OCI-LY7 (cell line): ENCODE measurements at regions not wholly inside any gene's neighbourhood (a gene's known extent, or its start where the extent isn't known, plus 50 kb on each side); places are given as distances from the start of the nearest gene placed in this dataset.

Experiments used
- EZH2phosphoT487 ChIP-seq: fragments of 200-600 bp; sonication (generic); IDR thresholded peaks from 2 replicates; pipeline ENCODE4 v1.6.1; 2018; ENCODE audit warnings: low read depth, borderline replicate concordance, mild to moderate bottlenecking, mixed run types, antibody characterized with exemption, low read length, moderate library complexity, mixed read lengths
- TF ChIP-seq, protein P1 (sequence below): fragments of 200-600 bp; sonication (generic); conservative IDR thresholded peaks from 2 replicates; pipeline ENCODE4 v1.5.1; 2014; ENCODE audit warnings: mild to moderate bottlenecking, antibody characterized with exemption, low read length, moderate library complexity, mixed read lengths

DNA sequence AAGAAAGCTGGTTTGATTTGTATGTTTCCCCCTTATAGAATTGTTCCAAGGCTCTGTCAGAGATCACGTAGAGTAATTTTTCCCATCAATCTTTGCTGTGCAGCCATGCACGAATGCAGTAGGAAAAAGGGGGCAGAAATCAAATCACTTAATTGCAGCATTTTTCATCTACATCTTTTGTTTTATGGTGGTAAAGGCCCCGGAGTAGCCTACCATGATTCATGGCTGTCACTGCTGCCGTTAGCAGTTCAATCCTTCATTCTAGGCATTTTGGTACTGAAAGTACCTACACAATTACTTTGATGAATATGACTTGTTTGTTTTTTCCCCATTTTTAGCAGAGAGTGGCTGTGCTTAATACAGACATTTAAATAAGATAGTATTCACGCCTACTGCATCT is 631.9 kb upstream of the MMS22L start:
- TF ChIP-seq, protein P1, sequence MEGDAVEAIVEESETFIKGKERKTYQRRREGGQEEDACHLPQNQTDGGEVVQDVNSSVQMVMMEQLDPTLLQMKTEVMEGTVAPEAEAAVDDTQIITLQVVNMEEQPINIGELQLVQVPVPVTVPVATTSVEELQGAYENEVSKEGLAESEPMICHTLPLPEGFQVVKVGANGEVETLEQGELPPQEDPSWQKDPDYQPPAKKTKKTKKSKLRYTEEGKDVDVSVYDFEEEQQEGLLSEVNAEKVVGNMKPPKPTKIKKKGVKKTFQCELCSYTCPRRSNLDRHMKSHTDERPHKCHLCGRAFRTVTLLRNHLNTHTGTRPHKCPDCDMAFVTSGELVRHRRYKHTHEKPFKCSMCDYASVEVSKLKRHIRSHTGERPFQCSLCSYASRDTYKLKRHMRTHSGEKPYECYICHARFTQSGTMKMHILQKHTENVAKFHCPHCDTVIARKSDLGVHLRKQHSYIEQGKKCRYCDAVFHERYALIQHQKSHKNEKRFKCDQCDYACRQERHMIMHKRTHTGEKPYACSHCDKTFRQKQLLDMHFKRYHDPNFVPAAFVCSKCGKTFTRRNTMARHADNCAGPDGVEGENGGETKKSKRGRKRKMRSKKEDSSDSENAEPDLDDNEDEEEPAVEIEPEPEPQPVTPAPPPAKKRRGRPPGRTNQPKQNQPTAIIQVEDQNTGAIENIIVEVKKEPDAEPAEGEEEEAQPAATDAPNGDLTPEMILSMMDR = no peak
- TF ChIP-seq EZH2phosphoT487 = no peak
